NB4 (cell line): ENCODE measurements at regions not wholly inside any gene's neighbourhood (a gene's known extent, or its start where the extent isn't known, plus 50 kb on each side); places are given as distances from the start of the nearest gene placed in this dataset.

Experiments used
- CTCF ChIP-seq: IDR thresholded peaks from one replicate; pipeline ENCODE4 v1.5.1; 2012; ENCODE audit warnings: low read depth, low read length
- MAX ChIP-seq: IDR thresholded peaks from 2 replicates; pipeline ENCODE4 v1.6.1; 2011; ENCODE audit warnings: low read depth, low read length
- POLR2A ChIP-seq: IDR thresholded peaks from 2 replicates; pipeline ENCODE4 v1.6.1; 2011; ENCODE audit warnings: mild to moderate bottlenecking; ENCODE audit not compliant: insufficient read length; ENCODE audit errors: extremely low read depth

- TF ChIP-seq CTCF, result no peak
- TF ChIP-seq MAX, result no peak
- no peak for TF ChIP-seq POLR2A
These were observed 167.9 kb upstream of the FOXN2 start for GRCh38 chr2:48146552-48146951.
